NCI-H345 treated with DMSO at 0.1 percent for 48 hours (cell line): ENCODE measurements at regions not wholly inside any gene's neighbourhood (a gene's known extent, or its start where the extent isn't known, plus 50 kb on each side); places are given as distances from the start of the nearest gene placed in this dataset.
"Not testable (repeated sequence)": the region's sequence is repeated elsewhere in the genome, so short reads cannot be mapped to it uniquely, and the experiment has no call there.

Source experiments
- DNase-seq: peaks from one replicate; lab custom pipeline; 2025; ENCODE audit not compliant: unreplicated experiment; lab: John Stamatoyannopoulos, UW

DNA sequence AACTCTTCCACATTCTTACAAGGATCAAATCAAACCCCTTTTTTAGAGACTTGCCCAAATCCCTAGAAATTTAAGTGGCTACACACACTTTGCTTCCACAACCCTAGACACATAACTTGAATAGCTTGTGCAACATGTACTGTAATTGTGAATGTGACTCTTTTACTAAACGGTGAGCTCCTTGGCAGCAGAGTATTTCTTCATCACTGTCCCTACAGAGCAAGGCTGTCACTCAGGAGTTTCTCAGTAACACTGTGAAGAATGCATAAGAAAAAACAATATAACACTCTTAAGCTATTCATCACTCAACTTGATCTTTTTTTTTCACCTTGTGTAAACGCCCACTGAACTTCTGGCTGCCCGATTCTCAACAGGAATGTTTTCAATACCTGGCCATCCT lies 53.8 kb upstream of the ADAMTS18 start:
- DNase-seq: no peak

DNA sequence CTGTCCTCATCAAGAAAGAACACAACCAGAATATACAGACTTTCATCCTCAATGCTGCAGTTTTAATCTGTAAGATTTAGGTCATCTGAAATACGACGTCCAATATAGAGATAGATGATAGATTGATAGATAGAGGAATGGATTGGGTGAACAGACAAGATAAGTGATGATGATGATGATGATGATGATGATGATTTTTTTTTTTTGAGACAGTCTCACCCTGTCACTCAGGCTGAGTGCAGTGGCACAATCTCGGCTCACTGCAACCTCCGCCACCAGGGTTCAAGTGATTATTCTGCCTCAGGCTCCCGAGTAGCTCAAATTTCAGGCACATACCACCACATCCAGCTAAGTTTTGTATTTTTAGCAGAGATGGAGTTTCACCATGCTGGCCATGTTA lies 56.3 kb upstream of the ADAMTS18 start:
- no peak for DNase-seq

GRCh38 chr16:77496934-77497333 lies 62.1 kb upstream of the ADAMTS18 start:
- no peak for DNase-seq

DNA sequence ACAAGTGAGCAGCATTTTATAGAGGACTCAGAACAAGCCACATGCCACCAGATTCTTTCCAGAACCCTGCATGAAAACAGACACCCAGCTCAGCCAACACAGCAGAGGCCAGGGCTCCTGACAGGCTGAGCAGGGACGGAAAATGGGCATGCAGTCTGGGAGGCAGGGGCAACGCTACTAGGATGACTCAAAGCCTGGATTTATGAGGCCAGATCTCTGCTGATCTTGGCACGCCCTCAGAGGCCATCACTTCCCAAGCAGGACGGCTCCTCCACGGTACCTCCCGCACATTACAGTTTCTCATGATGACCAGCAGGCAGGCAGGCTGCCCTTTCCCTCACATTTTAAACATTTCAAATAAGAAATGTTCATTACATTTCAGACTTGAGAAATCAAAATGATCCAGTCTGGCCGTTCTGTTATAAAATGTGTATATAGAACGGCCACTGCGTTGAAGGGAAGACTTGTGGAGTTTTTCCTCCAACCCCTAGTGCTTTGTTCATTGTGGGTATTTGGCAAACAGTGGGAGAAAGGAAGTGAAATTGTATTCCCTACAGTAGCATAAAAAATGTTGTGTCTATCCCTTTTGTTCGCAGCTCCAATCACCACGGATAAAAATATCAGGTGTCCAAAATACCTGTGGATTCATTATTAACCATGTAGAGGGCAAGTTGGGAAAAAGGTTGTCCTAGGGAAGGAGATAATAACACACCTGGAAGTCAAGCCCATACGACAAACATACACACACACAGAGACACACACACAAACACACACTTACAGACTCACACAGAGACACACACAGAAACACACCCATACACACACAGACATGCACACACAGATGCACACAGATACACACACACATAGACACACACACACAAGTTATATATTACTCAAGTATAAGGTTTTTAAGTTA lies 64.8 kb upstream of the ADAMTS18 start:
- DNase-seq: no peak

DNA sequence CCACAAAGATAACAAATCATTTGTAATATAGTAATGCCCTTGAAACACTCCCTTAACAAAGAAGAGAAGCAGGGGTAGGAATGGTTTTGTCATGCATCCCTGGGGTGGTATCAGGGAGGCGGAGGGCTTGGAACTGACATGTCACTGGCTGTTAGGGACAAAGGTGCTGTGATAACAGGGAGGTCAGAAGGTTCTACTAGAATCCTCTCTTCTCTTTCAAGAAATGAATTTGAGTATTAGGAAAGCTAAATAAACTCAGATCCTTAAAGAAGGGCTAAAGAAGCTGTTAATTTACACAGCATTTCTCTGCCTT lies 65.4 kb upstream of the ADAMTS18 start:
- DNase-seq: no peak

DNA sequence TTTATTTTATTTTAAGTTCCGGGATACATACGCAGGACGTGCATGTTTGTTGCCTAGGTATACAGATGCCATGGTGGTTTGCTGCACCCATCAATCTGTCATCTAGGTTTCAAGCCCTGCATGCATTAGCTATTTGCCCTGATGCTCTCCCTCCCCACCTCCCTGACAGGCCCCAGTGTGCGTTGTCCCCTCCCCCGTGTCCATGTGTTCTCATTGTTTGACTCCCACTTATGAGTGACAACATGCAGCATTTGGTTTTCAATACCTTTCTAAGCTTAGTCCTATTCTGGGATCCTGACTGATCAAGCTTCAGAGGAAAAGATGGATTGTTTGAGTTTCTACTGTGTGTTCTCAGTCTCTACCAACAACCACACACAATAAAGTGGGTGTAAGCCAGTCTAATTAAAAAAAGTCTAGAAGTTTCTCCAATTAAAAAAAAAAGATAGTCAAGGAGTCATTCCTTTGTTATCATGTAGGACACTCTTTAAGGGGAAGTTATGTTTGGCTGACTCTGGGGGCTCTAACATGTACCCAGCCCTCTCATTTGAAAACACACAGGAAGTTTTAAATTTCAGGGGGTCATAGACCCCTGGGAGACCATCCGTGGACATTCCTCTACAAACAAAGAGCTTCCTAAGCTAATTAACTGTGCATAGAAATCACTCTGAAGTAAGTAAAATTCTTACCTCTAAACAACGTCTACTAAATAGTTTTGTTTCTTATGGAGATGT lies 66.3 kb upstream of the ADAMTS18 start:
- DNase-seq: no peak

DNA sequence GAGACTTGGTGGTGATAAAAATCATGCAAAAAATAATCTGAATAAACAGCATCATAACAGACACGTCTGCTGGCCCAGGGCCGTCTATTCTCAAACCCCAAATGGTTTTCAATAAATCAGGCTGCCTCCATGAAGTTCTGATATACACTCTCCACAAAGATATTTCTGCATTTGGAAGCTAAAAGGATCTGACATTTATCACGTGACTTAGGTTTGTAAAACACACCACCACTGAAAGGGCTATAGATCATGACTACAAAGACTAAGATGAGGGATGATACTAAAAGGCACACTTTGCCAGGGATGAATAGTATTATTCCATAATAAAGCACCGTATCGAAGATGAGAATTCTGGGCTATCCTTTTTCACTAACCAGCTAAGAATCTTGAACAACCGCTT lies 67.6 kb upstream of the ADAMTS18 start:
- DNase-seq: no peak

DNA sequence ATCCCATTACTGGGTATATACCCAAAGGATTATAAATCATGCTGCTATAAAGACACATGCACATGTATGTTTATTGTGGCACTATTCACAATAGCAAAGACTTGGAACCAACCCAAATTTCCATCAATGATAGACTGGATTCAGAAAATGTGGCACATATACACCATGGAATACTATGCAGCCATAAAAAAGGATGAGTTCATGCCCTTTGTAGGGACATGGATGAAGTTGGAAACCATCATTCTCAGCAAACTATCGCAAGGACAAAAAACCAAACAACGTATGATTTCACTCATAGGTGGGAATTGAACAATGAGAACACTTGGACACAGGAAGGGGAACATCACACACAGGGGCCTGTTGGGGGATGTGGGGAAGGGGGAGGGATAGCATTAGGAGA lies 71.7 kb upstream of the ADAMTS18 start:
- not testable (repeated sequence) for DNase-seq

DNA sequence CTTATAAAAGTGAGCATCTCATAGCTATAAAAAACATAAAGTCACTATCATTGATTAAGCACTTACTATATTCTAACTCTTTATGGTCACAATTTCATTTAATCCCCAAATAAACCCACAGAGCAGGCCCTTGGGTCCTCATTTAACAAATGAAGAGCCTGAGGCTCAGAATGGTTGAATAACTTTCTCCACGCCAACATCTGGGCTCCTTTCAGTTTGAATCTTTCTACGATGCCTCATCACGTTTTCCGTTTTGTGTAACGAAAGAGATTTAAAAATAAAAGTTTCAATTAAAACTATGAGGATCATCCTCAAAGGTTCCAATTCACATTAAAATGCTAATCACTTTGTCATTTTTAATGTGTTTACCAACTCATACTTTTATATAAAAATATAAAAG lies 74.2 kb upstream of the ADAMTS18 start:
- no peak for DNase-seq

DNA sequence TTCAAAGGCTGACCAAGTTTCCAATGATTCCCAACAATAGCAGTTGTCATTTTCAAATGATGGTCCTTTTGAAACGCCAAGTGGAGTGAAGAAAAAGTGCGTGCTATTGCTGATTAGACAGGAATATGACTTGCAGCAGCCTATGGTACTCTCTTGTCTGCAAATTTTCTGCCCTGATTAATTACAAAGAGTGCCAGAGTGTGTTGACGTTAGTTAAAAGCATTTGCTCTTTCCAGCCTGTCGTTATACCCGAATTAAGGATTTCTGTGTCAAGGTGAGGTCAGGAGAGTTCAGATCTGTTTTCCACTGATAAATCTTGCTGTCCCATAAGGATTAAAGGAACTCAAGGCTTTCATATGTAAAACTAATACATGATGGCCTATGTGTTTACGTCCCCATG lies 75.0 kb upstream of the ADAMTS18 start:
- DNase-seq: no peak

DNA sequence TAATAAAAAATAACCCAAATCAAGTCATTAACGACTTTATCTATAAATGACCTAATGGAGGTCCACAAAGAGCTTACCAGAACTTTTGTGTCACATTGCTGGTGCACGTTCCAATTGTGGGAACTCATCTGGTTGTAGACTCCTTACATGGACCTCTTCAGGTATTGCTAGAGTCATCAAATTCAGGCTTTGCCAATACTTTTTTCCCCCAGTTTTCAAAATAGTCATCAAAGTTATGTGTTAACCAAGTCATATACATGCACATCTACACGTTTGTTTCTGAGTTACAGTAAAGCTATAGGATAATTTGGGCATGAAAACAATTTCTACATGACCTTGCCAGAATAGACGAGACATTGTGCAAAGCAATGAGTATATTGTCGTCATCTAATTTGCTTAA lies 76.2 kb upstream of the ADAMTS18 start:
- DNase-seq: no peak

DNA sequence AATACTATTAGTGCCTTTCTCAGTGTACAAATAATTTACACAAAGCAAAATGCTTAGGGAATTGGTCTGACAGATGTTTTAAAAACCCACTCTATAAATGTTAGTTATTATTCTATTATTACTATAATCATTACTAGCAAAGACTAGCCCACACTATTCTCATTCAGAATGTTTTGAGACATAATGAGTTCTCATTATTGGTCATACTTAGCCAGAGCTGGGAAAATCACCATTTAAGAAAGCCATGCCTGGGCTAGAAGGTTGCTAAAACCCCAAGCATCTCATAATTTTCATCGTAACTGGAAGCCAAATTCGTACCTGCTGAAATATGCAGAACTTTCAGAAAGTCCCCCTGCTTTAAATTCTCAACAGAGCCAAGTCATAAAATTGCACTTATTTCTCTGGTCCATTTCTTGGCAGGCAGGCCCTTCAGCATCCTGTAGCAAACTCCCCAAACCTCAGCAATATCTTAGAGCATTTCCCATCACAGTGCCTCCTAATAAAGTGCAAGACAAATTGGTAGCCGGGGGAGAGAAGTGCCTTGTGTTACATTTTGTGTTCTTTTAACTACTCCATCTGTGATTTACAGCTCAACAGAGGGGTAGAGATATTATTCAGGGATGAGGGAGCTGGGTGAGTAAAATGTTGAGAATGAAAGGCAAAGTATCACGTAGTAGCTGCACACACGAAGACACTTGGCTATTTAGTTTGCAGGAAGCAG lies 79.8 kb upstream of the ADAMTS18 start:
- no peak for DNase-seq

GRCh38 chr16:77525226-77525625 lies 90.4 kb upstream of the ADAMTS18 start:
- DNase-seq: not testable (repeated sequence)

GRCh38 chr16:77531752-77532151 lies 96.9 kb upstream of the ADAMTS18 start:
- DNase-seq: no peak

DNA sequence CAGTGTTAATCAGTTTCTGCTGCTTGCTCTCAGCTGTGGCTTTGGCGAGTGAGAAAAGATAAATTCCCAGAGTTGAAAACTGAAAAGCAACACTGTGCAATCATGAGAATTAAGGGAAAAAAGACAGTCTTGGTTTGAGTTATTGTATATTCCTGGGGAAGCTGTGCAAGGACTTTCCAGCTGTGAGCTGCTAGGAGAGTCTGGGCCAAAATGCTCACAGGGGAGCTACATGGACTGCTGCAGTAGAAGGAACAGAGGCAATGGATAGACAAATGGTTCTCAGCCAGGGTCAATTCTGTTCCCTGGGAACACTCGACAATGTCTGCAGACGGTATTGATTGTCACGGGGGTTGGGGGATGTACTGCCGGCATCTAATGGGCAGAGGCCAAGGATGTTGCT lies 102.0 kb upstream of the ADAMTS18 start:
- DNase-seq: no peak

- no peak for DNase-seq
Measured at GRCh38 chr16:77539421-77540034, 104.7 kb upstream of the ADAMTS18 start.

DNA sequence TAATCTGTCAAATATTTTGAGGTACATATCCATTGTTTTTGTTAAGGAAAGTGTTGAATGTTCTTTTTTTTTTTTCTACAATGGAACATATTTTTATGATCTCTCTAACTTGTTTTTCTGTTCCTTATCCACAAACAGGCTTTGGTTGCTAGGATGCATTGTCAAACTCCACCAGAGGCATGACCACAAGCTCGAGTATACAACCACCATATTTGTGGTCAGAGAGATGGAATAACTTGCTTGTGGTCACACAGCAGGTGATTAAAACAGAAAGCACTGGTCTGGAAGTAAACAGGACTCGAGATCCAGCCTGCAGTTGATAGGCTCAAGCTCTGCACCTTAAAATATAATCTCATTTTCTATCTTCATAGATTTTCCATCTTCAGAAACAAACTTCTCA lies 105.8 kb upstream of the ADAMTS18 start:
- DNase-seq: no peak

GRCh38 chr16:77541165-77541564 lies 106.3 kb upstream of the ADAMTS18 start:
- no peak for DNase-seq

DNA sequence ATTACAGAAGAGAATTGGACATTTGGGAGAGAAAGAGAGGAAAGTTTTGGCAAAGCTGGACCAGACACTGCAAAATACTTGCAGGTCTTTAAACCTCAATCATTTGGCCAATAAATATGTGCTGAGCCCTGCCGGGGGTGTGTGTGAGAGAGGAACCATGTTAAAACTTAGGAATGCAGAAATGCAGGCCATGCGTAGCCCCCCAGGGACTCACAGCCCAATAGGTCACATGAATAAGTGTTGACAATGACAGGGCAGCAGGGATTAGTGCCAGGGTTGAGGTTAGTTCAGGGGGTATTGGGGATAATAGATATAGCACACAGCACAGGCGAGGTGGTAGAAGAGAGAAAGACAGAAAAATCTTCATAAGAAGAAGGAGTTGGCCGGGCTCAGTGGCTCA lies 113.3 kb upstream of the ADAMTS18 start:
- no peak for DNase-seq

DNA sequence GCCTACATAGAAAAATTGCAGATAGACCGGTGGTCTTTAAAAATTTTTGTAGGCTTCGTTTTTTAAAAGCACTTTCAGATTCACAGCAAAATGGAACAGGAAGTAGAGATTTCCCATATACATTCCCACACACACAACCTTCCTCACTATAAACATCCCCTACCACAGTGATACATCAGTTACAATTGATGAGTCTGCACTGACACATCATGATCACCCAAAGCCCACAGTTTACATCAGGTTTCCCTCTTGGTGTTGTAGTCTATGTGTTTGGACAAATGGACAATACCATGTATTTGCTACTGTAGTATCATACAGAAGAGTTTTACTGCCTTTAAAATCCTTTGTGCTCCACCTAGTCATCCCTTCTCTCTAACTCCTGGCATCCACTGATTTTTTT lies 113.9 kb upstream of the ADAMTS18 start:
- DNase-seq: no peak

- DNase-seq: no peak
Measured at GRCh38 chr16:77549876-77550275, 115.0 kb upstream of the ADAMTS18 start.
